NCI-H446 treated with DMSO at 0.1 percent for 48 hours (cell line): ENCODE measurements at regions not wholly inside any gene's neighbourhood (a gene's known extent, or its start where the extent isn't known, plus 50 kb on each side); places are given as distances from the start of the nearest gene placed in this dataset.
A peak's percentile ranks its signal among the peaks of the same experiment; 100 is the strongest.
"Not testable (repeated sequence)": the region's sequence is repeated elsewhere in the genome, so short reads cannot be mapped to it uniquely, and the experiment has no call there.

Experiments
- DNase-seq: peaks from one replicate; lab custom pipeline; 2025; lab: John Stamatoyannopoulos, UW

DNA sequence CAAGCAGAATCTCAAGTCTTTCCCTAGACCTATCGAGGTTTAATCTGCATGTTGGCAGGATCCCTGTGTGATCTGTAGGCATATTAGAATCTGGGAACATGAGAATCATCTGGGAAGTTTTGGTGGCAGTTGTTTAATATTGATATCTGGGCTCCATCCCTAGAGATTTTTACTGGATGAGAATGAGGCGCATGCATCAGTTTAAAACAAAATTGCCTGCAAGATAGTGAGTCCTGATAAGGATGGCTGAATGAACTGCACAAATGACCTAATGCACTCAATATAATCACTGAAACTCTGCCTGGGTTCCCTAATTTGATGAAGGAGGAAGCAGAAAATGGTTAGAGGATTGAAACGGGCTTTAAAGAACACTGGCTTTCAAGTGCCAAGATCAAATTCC is 218.0 kb downstream of the FGFR2 start:
- no peak for DNase-seq

DNA sequence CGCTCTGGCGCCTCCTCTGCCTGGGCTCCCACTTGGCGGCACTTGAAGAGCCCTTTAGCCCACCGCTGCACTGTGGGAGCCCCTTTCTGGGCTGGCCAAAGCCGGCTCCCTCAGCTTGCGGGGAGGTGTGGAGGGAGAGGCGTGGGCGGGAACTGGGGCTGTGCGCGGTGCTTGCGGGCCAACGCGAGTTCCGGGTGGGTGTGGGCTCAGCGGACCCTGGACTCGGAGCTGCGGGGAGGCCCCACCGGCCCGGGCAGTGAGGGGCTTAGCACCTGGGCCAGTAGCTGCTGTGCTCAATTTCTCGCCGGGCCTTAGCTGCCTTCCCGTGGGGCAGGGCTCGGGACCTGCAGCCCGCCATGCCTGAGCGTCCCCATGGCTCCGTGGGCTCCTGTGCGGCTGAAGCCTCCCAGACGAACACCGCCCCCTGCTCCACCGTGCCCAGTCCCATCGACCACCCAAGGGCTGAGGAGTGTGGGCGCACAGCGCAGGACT is 216.2 kb downstream of the FGFR2 start:
- not testable (repeated sequence) for DNase-seq

DNA sequence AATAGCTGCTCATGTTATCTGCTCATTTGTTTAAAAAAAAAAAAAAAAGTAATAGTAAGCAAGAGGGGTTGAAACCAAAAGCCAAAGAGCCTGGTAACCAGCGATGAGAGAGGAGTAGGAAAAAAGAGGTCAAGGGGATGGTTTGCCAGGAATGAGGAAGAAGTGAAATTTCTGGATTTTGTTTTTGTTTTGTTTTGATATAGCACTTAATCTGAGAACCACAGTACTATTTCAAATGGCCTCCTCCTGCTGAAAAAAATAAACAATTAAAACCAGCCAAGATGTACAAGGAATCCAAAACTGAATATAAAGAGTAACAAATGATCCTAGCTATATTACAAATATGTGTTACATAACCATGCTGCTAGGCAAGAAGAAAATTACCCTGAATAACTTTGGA is 213.1 kb downstream of the FGFR2 start:
- no peak for DNase-seq

DNA sequence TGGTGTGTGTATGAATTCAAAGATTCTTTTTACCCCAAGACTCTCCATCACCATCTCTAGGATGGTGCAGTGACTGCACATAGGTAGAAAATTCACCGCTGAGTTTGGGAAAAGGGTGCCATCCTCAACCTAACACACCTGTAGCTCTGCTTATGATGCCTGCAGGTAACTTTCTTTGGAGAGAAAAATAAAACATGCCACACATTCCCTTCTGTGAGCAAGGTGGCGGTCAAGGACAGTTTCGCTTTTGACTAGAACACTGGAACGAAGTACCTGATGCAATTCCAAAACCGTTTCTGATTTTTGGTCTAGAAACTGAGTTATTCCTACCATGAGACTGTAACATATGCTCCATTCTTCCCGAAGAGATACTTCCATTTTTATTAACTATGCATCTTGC is 205.6 kb downstream of the FGFR2 start:
- no peak for DNase-seq

DNA sequence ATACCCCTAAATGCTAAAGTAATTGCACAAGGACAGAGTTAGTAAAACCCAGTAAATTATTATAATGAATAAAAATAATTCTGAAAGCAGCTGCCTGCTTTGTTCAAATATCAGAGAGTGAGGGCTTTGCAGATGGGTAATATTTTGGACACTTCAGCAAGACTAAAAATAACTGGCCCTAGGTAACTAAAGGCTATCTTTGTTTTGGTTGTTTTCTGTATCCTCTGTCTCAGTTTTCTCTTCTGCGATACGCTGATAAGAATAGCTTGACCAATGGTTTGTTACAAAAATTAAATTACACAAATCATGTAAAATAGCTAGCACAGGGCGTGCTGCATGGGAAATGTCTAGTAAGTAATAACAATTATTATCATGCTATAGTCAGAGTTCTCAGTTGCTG is 204.7 kb downstream of the FGFR2 start:
- no peak for DNase-seq

DNA sequence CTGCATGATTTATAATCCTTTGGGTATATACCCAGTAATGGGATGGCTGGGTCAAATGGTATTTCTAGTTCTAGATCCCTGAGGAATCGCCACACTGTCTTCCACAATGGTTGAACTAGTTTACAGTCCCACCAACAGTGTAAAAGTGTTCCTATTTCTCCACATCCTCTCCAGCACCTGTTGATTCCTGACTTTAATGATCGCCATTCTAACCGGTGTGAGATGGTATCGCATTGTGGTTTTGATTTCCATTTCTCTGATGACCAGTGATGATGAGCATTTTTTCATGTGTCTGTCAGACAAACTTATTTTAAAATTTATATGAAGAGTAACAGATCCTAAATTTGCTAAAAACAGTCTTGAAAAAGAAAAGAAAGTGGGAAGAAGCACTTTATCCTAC is 197.7 kb downstream of the FGFR2 start:
- DNase-seq, result not testable (repeated sequence)

DNA sequence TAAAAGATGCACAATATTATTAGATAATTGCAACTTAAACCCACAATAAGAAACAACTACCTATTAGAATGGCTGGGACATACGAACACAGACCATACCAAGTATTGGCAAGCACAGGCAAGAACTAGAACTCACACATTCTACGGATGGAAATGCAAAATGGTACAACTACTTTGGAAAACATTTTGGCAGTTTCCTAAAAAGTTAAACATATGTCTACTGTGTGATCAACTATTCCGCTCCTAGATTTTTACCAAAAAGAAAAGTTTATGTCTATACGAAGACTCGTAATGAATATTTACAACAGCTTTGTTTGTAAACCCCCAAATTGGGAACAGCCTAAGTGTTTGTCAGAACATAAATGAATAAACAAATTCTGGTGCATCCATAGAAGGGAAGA is 194.7 kb downstream of the FGFR2 start:
- no peak for DNase-seq

DNA sequence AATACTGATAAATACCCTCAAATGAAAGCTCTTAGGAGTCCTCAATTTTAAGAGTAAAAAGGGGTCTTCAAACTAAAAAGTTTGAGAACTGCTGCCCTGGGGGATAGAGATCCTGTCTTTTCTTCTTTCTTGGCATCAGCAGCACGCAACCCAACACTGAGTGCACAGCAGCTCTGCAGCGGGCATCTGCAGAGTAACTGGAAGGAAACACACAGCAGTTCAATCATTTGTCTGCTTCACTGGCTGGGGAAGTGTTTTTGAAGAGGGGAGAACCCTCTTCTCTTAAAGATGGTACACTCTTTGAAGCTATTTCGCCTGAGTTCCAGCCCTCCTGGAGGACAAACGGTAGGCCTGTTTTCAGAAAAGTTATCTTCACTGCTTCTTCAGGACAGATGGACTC is 193.6 kb downstream of the FGFR2 start:
- DNase-seq, result peak; percentile 65

DNA sequence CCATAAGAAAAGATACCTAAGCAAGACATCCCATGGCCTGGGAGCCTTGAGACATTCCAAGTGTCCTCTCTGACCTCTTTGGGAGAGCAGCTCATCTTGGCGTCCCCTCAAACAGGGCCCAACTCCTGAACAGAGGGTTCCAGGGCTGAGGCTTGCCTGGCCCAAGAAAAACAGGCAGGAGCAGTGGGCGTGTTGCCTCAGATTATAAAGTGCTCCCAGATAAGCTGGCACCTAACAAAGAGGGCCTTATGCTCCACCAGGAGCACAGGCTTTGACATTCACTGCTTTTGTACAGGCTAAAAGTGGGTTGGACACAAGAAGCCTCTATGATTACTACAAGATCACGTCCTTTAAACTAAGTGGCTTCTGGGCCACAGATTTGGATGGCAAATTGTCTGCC is 193.1 kb downstream of the FGFR2 start:
- peak; percentile 82 for DNase-seq

DNA sequence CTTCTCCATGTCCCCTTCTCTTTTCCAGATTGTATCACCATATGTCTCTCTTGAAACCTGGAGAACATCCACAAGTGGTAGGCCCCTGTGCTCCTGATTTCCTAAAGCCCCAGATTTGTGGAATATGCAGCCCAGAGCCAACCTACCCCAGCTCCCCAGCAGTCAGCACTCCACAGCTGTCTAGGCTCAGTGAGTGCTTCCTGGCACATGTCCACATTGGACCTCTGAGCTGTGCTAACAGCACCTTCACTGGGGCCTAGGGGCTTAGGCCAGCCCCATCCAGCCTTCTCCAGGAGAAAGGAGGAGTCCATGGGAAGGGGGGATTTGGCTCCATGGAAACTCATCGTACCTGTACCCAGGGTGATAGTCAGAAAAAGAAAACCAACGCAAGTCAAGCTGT is 192.7 kb downstream of the FGFR2 start:
- DNase-seq, result peak; percentile 82

DNA sequence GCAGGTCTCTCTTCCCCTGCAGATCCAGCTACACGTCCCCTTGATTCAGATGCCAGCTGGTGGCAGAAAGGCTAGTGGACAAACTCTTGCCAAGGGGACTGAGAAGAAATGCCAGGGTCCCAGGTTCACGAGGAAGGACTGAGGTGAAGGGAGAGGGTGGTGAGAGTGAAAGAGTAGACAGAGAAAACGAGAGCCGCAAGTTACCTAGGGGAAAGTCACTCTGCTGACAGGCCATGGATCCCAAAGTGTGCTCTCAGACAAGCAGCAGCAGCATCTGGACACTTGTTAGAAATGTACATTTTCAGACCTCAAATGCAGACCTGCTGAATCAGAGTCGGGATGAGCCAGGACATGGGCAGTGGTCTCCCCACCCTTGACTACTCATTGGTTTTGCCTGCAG is 192.3 kb downstream of the FGFR2 start:
- DNase-seq, result no peak

DNA sequence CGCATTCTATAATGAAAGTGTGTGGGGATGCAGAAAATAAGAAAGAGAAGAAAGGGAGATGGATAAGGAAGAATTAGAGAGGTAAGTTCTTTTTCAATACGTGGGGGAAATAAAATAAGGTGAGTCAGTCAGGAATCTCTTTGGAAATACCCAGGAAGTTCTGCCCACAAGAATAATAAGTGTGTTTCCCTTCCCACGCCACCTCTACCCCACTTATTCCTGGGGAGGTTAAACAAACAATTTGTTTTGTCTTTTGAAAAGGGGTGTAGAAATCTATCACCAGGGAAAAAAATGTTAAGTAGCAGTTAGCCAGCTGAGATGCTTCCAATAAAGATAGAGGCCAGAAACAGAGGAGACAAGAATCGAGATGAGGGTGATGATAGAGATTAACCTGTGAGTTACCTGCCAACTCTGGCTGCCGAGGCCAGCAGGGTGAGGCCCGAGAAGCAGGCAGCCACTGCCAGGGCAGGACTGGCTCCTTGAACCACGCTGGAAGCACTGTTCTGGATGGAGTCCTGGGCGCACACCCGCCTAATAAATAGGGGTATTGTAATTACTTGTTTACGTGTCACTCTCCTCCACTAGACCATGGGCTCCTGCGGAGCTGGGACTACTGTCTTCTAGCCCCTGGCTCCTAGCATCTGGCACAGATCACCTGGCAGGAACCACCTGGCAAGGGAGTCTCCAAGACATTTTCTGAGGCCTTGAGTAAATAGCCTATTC is 191.3 kb downstream of the FGFR2 start:
- DNase-seq, result no peak

DNA sequence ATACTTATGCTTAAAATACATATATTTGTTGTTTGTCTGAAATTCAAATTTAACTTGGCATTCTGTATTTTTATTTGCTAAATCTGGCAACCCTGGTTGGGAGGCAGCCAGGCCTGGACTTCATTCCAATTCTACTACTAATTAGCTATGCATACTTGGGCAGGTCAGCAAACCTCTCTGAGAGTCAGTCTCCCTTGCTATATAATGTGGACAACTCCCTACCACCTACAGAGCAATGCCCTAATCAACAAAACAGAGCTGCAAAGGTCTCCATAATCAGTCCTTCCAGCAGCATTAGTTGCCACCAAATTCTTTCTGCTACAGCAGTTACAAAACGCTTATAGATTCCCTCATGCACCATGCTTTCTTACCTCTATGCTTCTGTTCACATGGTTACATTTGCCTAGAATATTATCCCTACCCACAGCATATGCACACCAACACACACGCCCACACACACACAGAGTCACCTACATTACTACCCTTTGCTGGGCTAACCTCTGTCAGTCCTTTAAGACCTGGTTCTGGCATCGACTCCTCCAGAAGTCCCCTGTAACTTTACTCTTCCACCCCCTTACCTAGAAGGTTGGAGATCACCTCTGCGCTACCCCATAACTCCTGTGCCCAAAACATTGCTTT is 188.7 kb downstream of the FGFR2 start:
- no peak for DNase-seq

DNA sequence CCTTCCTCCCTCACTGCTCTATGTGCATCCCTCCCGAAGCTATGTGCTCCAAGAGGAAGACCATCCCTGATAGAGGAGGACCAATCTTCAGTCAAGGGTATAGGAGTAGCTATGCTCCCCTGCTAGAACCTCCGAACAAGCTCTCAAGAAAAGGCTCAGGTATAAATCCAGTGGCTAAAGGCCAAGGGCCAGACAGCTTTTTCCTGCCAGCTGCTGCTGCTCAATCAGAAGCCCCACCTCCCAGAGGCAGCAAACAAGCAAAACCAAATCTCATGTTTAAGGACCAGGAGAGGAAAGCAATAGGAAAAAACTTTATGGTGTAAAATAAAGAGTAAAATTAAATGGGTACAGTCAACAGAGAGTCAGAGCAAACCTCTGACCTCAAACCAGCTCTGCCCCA is 187.2 kb downstream of the FGFR2 start:
- DNase-seq, result no peak

DNA sequence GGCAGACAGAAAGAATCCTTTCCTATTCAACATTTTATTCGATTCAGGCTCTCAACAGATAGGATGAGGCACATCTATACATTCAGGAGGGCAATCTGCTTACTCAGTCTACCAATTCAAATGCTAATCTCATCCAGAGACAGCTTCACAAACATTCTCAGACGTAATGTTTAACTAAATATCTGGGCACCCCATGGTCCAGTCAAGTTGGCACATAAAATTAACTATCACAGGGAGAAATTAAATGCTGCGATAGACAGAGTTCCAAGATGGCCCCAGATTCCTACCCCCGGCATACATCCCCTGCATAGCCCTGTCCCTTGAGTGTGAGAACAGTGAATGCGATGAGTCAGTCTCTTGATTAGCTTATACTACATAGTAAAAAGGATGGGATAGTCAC is 184.3 kb downstream of the FGFR2 start:
- DNase-seq, result no peak

DNA sequence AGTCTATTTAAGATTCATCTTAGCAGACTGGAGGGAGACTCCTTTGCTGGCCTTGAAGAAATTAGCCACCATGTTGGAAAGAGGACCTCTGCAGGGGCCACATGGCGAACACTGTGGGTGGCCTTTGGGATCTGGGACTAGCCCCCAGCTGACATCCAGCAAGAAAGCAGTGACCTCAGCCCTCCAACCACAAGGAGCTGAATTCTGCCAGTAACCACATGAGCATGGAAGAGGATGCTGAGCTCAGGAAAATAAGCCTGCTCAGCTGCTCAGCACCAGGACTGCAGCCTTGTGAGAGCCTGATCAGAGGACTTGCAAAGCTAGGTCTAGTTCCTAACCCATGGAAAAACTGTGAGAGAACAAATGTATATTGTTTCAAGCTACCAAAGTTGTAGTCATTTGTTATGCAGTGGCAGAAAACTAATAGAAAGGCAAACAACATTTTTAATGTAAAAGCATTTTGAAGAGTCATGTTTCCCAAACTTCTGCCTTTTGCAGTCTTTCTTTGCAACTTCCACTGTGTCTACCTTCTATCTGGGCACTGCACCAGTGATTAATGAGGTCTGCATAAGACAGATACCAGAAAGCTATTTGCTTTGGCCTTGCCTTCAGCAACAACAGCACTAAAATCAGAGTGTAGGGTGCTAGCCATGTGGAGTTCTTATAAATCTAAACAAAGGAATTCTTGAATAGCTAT is 183.7 kb downstream of the FGFR2 start:
- DNase-seq, result no peak

DNA sequence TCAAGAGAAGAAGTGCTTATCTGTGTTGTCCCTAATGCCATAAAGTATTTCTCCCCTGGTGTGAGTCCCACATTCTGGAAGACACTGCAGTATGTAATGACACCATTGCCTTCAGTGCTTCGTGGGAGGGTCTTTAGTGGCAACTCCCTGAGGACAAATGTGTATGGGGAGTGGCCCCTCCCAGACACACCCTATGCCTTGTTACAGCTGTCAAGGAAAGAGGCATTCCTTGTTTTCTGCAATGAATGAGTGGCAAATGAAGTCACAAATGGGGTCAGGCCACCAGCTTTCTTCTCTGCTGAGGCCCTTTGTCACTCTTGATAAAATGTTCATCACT is 183.2 kb downstream of the FGFR2 start:
- DNase-seq, result no peak

DNA sequence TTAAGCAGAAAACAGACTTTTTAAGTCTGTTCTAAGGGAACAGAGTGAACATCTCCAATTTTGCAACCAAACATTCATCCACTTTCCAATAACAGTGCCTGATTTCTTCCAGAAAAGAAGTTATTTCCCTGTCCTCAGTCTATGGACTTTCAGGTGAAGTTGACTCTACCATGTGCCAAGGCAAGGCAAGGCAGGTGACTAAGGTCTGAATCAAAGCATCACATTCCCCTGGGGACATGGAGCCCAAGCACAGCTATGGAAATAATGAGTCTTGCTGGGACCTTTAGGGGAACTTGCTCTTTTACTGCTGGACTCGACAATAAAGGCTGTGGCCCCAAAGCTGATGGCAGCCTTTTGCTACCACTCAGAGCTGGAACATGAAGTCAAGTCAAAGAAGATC is 182.2 kb downstream of the FGFR2 start:
- no peak for DNase-seq

DNA sequence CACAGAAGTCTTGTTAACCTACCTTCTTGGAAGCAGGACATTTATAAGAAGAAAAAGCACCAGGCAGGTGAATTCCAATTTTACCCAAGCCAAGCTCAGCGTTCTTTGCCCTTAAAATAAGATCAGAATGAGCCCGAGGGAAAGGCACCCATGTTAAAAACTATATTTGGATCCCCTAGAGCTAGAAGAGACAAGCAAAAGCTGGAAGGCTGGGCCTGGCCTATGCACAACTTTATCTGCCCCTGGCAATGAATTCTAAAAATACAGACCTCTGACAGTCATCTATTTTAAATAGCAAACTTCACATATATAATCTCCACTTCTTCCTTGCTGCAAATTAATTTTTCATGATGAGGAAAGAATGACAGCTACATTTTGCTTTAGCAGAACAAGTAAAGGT is 180.9 kb downstream of the FGFR2 start:
- DNase-seq, result no peak

DNA sequence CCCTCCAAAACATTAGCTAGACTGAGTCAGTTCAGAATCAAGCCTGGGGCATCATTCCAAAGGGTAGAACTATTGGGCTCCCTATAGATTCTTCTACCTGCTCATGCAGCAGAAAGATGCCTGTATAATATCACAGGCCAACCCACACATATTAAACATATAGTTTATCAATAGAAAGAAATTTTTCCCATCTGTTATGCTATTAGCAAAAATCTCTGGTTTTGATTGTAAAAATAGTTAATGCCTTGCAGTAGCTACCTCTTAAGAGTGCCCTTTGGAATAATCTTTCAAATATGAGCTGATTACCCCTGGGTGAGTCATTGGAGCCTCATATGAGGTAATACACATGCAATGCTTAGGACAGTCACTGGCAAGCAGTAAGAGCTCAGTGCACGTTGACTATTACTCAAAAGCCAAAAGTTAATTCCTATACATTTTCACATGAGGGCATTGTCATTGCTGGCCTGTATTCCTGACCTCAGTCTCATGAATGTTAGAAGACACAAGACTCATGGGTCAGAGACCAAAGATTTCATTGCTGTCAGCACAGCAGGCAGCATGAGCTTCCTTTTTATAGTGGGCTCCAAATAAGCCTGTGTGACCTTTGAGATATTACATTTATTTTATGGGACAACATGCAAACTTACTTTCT is 180.0 kb downstream of the FGFR2 start:
- no peak for DNase-seq

DNA sequence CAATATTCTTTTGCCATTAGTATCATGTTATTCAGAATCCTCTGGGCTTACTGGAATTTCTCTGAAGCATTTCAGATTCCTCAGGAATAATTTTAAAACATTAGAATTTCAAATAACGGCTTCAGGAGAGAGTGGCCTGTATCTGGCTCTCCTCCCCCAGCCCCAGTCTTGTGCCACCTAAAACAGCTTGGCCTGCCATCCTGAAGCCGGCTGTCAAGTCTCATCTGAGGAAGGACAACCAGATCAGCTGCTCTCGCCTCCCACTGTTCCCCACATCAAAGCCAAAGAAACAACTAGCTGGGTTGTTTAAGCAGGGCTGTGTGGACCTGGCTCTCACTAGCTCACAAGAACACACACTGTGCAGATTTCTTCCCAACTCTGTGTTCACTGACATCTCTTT is 178.2 kb downstream of the FGFR2 start:
- no peak for DNase-seq

DNA sequence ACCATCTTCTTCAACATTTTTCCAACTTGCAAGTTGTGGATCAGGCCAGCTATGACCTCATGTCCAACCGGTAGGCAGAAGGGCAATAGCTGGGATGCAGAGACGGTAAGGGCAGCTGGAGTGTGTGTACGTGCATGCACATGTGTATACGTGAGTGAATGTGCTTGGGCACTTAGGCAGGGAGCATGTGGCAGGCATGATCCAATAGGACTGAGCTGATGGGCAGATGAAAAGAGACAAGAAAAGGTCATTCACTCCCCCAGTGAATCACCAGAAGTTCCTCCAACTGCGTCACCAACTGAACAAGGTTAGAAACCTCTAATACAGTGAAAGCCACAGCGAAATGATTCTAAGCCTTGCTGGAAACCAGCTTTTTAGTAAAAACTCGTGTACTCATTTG is 176.1 kb downstream of the FGFR2 start:
- no peak for DNase-seq

DNA sequence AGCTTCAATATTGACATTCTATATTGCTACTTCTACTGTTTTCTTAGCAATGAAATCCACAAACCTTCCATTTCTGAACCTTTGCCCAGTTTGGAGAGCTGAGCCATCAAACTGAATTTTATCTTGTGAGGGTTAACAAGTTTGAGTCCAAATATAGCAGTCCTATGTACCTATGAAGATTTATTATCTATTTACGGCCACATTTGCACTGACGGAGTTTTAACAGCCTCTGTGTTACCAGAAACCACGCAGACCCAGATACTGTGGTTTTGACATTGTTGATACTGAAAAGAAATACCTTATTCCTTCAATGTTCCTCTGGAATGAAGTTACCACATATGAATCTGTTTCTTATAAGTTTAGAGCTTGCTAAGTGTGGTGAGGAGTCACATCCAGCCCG is 172.6 kb downstream of the FGFR2 start:
- no peak for DNase-seq
